ENCODE measurements at regions not wholly inside any gene's neighbourhood (a gene's known extent, or its start where the extent isn't known, plus 50 kb on each side); places are given as distances from the start of the nearest gene placed in this dataset.

GRCh38 chr15:37520026-37520425 is 414.4 kb upstream of the TMCO5A start:
- TF ChIP-seq POLR2A (IDR thresholded peaks at IDR 0.05) = no peak
- no peak for TF ChIP-seq CTCF (IDR thresholded peaks at IDR 0.05)
- no peak for DNase-seq (ENCODE audit: low spot score in 2 of 2)
- no peak overlapping the region for H3K4me3 ChIP-seq (ENCODE audit: low read depth, poor library complexity, severe bottlenecking)
- 82 to 84% methylated on average over 2 of the region's 2 CpGs for WGBS, 2 donors
- intact Hi-C loops (cut with DNase I; ENCODE audit: low total_unique reads) = no loop called here

- TF ChIP-seq CTCF (IDR thresholded peaks at IDR 0.05) (no peak), POLR2A (IDR thresholded peaks at IDR 0.05) (no peak)
- 56 to 65% methylated on average over 1 of the region's 1 CpG for WGBS, 2 donors
Observed at GRCh38 chr15:37520882-37521281, 413.6 kb upstream of the TMCO5A start.

DNA sequence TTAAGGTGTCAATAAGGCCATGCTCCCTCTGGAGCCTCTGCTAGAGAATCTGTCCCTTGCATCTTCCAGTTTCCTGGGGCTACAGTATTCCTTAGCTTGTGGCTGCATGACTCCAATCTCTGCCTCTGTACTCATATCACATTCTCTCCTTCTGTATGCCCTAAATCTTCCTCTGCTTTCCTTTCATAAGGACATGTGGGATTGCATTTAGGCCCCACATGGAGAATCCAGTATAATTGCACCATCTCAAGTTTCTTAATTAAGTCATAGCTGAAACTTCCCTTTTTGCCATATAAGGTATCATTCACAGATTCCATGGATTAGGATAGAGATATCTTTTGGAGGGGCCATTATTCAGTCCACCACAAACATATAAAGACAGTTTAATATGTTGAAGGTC is 409.8 kb upstream of the TMCO5A start:
- no peak for DNase-seq (ENCODE audit: low spot score in 2 of 2)
- intact Hi-C loops (cut with DNase I; ENCODE audit: low total_unique reads) = no loop called here
- TF ChIP-seq POLR2A (IDR thresholded peaks at IDR 0.05) = no peak
- no peak for TF ChIP-seq CTCF (IDR thresholded peaks at IDR 0.05)
- H3K4me3 ChIP-seq (ENCODE audit: low read depth, poor library complexity, severe bottlenecking) = no peak overlapping the region

More at GRCh38 chr15:37520882-37521281, 413.6 kb upstream of the TMCO5A start:
- intact Hi-C loops (cut with DNase I; ENCODE audit: low total_unique reads) = no loop called here
- no peak for DNase-seq (ENCODE audit: low spot score in 2 of 2)
- H3K4me3 ChIP-seq (ENCODE audit: low read depth, poor library complexity, severe bottlenecking) = no peak overlapping the region

DNA sequence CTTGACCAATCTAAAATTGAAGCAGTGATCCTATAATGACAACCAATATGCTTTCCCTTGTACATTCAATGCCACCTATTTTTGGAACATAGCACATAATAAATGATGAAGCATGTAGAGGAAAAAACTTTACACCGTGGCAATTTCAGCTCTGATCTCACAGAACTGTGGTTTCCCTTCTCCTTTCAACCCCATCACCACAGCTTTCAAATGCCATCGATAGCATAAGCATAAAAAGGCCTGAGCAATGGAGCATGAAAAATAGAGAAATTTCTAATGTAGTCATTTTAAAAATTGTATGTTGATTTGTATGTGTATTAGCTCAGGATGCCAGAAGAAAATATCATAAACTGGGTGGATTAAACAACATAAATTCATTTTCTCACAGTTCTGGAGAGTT is 406.0 kb upstream of the TMCO5A start:
- TF ChIP-seq CTCF (IDR thresholded peaks at IDR 0.05) (no peak), POLR2A (IDR thresholded peaks at IDR 0.05) (no peak)
- 71 to 77% methylated on average over 2 of the region's 2 CpGs for WGBS, 2 donors
- intact Hi-C loops (cut with DNase I; ENCODE audit: low total_unique reads) = no loop called here
- no peak for DNase-seq (ENCODE audit: low spot score in 2 of 2)
- no peak overlapping the region for H3K4me3 ChIP-seq (ENCODE audit: low read depth, poor library complexity, severe bottlenecking)

GRCh38 chr15:37536967-37537605 is 397.4 kb upstream of the TMCO5A start:
- 72 to 86% methylated on average over 2 of the region's 2 CpGs for WGBS, 2 donors
- TF ChIP-seq POLR2A (IDR thresholded peaks at IDR 0.05) (no peak), CTCF (IDR thresholded peaks at IDR 0.05) (no peak)
- no peak for DNase-seq (ENCODE audit: low spot score in 2 of 2)
- no peak overlapping the region for H3K4me3 ChIP-seq (ENCODE audit: low read depth, poor library complexity, severe bottlenecking)
- intact Hi-C loops (cut with DNase I; ENCODE audit: low total_unique reads) = no loop called here

DNA sequence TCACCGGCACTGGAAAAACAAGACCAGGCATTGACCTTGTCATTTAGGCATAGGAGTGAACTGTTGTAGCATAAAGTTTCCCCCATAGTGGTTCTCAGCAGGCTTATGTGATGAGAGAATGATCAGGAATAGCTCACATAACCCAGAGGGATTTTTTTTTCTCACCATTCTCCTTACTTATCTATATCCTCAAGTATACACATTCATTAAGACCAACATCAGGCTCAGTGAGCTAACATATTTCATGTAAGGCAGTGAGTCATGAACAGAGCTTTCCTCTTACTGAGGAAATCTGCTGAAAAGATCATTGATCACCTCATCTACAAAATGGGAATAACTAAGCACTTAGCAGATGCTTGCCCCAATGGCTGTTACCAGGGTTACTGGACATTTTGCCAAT is 396.6 kb upstream of the TMCO5A start:
- intact Hi-C loops (cut with DNase I; ENCODE audit: low total_unique reads) = no loop called here
- H3K4me3 ChIP-seq (ENCODE audit: low read depth, poor library complexity, severe bottlenecking) = no peak overlapping the region
- TF ChIP-seq CTCF (IDR thresholded peaks at IDR 0.05) = no peak
- TF ChIP-seq POLR2A (IDR thresholded peaks at IDR 0.05) = no peak
- WGBS, 2 donors = 70 to 72% methylated on average over 1 of the region's 1 CpG
- DNase-seq (ENCODE audit: low spot score in 2 of 2) = no peak

All from lower leg skin (tissue), 4 donors.